B cell (primary cell): ENCODE measurements at regions not wholly inside any gene's neighbourhood (a gene's known extent, or its start where the extent isn't known, plus 50 kb on each side); places are given as distances from the start of the nearest gene placed in this dataset.

Source experiments
- ATAC-seq: fragments of 200-7000 bp; cut with Tn5 transposase; one replicate; pipeline ENCODE4 v1.10.0; 2021; ENCODE audit warnings: low read depth, mild to moderate bottlenecking, moderate number of reproducible peaks, moderate library complexity
- CTCF ChIA-PET: fragments of 350-600 bp; sonication (Branson Sonifier 250); formaldehyde crosslinking; loops from one replicate; lab custom pipeline; 2021; ENCODE audit warnings: antibody characterized with exemption, inconsistent platforms; lab: Charles Lee
- POLR2A ChIA-PET: fragments of 350-600 bp; sonication (Branson Sonifier 250); formaldehyde crosslinking; loops from one replicate; lab custom pipeline; 2021; ENCODE audit warnings: antibody characterized with exemption; lab: Charles Lee
- DNase-seq: peaks from one replicate; pipeline ENCODE4 v3.0.0; 2013
- H2AFZ ChIP-seq: 2 replicates; pipeline ENCODE4 v1.6.1; 2012; ENCODE audit warnings: mild to moderate bottlenecking, low read depth, low read length; ENCODE audit not compliant: insufficient read depth, poor library complexity, severe bottlenecking
- H3K27ac ChIP-seq, 2 donors: 1 replicate in 1 of 2; 2 replicates in 1 of 2; pipeline ENCODE4 v1.5.1; 2012 to 2013; ENCODE audit warnings: low read length in 2 of 2, mild to moderate bottlenecking in 2 of 2, moderate library complexity in 1 of 2
- H3K27me3 ChIP-seq, 4 experiments: fragments of 200-600 bp in 1 of 4; sonication (generic) in 1 of 4; replicated peaks in 1 of 4; 1 replicate in 2 of 4; 2 replicates in 2 of 4; pipeline versions ENCODE4 v1.6.1 to v1.7.0; 2013 to 2016; ENCODE audit warnings: low read length in 3 of 4, mild to moderate bottlenecking in 2 of 4, mixed read lengths in 1 of 4, moderate library complexity in 1 of 4; ENCODE audit not compliant: insufficient read depth in 4 of 4, control insufficient read depth in 3 of 4; ENCODE audit errors: control extremely low read depth in 1 of 4
- H3K36me3 ChIP-seq, 2 experiments: replicated peaks in 1 of 2; 1 replicate in 1 of 2; 2 replicates in 1 of 2; pipeline versions ENCODE4 v1.6.1 to v1.7.1; 2013; ENCODE audit warnings: low read length in 1 of 2; ENCODE audit not compliant: insufficient read depth in 2 of 2, control insufficient read depth in 1 of 2; ENCODE audit errors: control extremely low read depth in 1 of 2, extremely low read depth in 1 of 2
- H3K4me1 ChIP-seq, 2 donors: fragments of 200-600 bp in 1 of 2; sonication (generic) in 1 of 2; 1 replicate in 1 of 2; 2 replicates in 1 of 2; pipeline versions ENCODE4 v1.5.1 to v1.6.1; 2013 to 2017; ENCODE audit warnings: low read length in 2 of 2; ENCODE audit not compliant: control insufficient read depth in 2 of 2, insufficient read depth in 2 of 2
- H3K4me2 ChIP-seq: replicated peaks from 2 replicates; pipeline ENCODE3; 2012; ENCODE audit warnings: mild to moderate bottlenecking, low read depth, low read length; ENCODE audit not compliant: poor library complexity, severe bottlenecking
- H3K4me3 ChIP-seq, 5 experiments: fragments of 200-600 bp in 1 of 5; sonication (generic) in 1 of 5; 1 replicate in 3 of 5; 2 replicates in 2 of 5; pipeline versions ENCODE4 v1.5.1 to v1.7.0; 2011 to 2016; ENCODE audit warnings: low read length in 4 of 5, mild to moderate bottlenecking in 4 of 5, low read depth in 2 of 5, control low read depth in 1 of 5, moderate library complexity in 1 of 5; ENCODE audit not compliant: insufficient read depth in 1 of 5; ENCODE audit errors: control extremely low read depth in 1 of 5, extremely low read depth in 1 of 5
- H3K79me2 ChIP-seq: fragments of 200-600 bp; sonication (generic); one replicate; pipeline ENCODE4 v1.6.0; 2016; ENCODE audit warnings: low read length; ENCODE audit not compliant: control insufficient read depth, insufficient read depth
- H3K9ac ChIP-seq: fragments of 200-600 bp; sonication (generic); 2 replicates; pipeline ENCODE4 v1.6.1; 2017; ENCODE audit warnings: mild to moderate bottlenecking, low read length, moderate library complexity
- H3K9me3 ChIP-seq, 3 donors: one replicate each; pipeline versions ENCODE4 v1.6.1 to v1.7.1; 2013; ENCODE audit warnings: low read length in 2 of 3; ENCODE audit not compliant: control insufficient read depth in 2 of 3, insufficient read depth in 1 of 3; ENCODE audit errors: control extremely low read depth in 1 of 3
- H4K20me1 ChIP-seq: 2 replicates; pipeline ENCODE4 v1.6.0; 2012; ENCODE audit warnings: mild to moderate bottlenecking, low read length; ENCODE audit not compliant: insufficient read depth, control insufficient read depth, poor library complexity, severe bottlenecking
- H3K27ac Mint-ChIP-seq: one replicate; pipeline ENCODE4 v1.8.0; 2021; ENCODE audit warnings: mixed read lengths
- H3K27me3 Mint-ChIP-seq: one replicate; pipeline ENCODE4 v1.8.0; 2021; ENCODE audit warnings: mixed read lengths
- H3K4me1 Mint-ChIP-seq: one replicate; pipeline ENCODE4 v1.8.0; 2021; ENCODE audit warnings: mixed read lengths
- H3K4me3 Mint-ChIP-seq: one replicate; pipeline ENCODE4 v1.8.0; 2021; ENCODE audit warnings: mixed read lengths
- H3K9me3 Mint-ChIP-seq: one replicate; pipeline ENCODE4 v1.8.0; 2022; ENCODE audit warnings: mixed read lengths; ENCODE audit not compliant: insufficient read depth
- CTCF ChIP-seq: fragments of 200-600 bp; IDR thresholded peaks from one replicate; pipeline ENCODE4 v1.8.0; 2022; ENCODE audit warnings: antibody characterized with exemption, mild to moderate bottlenecking
- EZH2 ChIP-seq: IDR thresholded peaks from 2 replicates; pipeline ENCODE4 v1.6.1; 2012; ENCODE audit warnings: borderline replicate concordance, low read depth, mild to moderate bottlenecking, moderate library complexity, low read length; ENCODE audit not compliant: insufficient read depth, poor library complexity, severe bottlenecking
- WGBS: methylation state at CpG from one replicate; pipeline ENCODE4 v1.1.5; 2013; ENCODE audit warnings: missing lambda C conversion rate; ENCODE audit not compliant: insufficient coverage; 5-methylcytosine and 5-hydroxymethylcytosine counted together
- intact Hi-C: fragments of 100-400 bp; cut with micrococcal nuclease; formaldehyde crosslinking; loops from one replicate; pipeline ENCODE4 v1.10.0; 2022

DNA sequence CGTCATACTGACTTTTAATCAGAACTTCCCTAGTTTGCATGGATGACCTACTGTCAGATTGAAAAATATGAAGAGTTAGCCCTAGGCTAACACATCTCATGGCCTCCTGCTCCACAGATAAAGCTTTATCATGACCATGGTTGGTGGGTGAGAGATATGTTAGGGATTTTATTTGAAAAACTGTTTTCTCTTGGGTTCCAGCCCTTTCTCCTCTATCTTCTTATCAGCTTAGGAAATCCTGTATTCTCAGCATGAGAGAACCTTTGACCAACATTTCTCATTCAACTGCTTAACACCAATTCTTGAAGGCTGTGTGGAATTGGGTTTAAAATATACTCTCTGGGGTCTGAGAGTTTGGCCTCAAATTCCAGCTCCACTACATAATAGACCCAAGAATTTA, 1407.0 kb upstream of the CELF4 start:
- ChIA-PET CTCF (no interaction called here), POLR2A (no interaction called here)
- Mint-ChIP-seq H3K27ac (no peak overlapping the region), H3K9me3 (peaks cover 2% of the 10 kb centered on the region), H3K4me1 (no peaks in the 10 kb centered on the region), H3K27me3 (no peaks in the 10 kb centered on the region), H3K4me3 (no peak overlapping the region)
- Histone ChIP-seq H3K4me3 (no peak overlapping the region), H4K20me1 (no peaks in the 10 kb centered on the region), H3K4me1 (no peaks in the 10 kb centered on the region), H3K9me3 (no peaks in the 10 kb centered on the region), H3K36me3 (no peaks in the 10 kb centered on the region), H3K4me2 (no peak overlapping the region), H2AFZ (no peak overlapping the region), H3K27ac (no peak overlapping the region), H3K79me2 (no peaks in the 10 kb centered on the region), H3K9ac (no peak overlapping the region), H3K27me3 (no peaks in the 10 kb centered on the region)
- intact Hi-C loops = no loop called here
- ATAC-seq = no peak
- TF ChIP-seq CTCF (no peak), EZH2 (no peak)
- WGBS = no CpG with 5 or more reads among the region's 1 CpG
- DNase-seq = no peak

GRCh38 chr18:38971881-38972280, 1406.3 kb upstream of the CELF4 start:
- 47% methylated on average over 4 of the region's 7 CpGs for WGBS
- CTCF ChIA-PET = no interaction called here
- POLR2A ChIA-PET = no interaction called here
- H3K27ac ChIP-seq = no peak overlapping the region
- no peaks in the 10 kb centered on the region for H4K20me1 ChIP-seq
- no peaks in the 10 kb centered on the region for H3K27me3 Mint-ChIP-seq
- H3K4me1 ChIP-seq = no peaks in the 10 kb centered on the region
- H3K4me3 Mint-ChIP-seq = no peak overlapping the region
- H3K27me3 ChIP-seq = no peaks in the 10 kb centered on the region
- no peak overlapping the region for H3K9ac ChIP-seq
- no peaks in the 10 kb centered on the region for H3K9me3 ChIP-seq
- ATAC-seq (no peak), DNase-seq (no peak)
- no peak overlapping the region for H3K27ac Mint-ChIP-seq
- no peak overlapping the region for H3K4me3 ChIP-seq
- TF ChIP-seq CTCF (no peak), EZH2 (no peak)
- H3K36me3 ChIP-seq = no peaks in the 10 kb centered on the region
- no peaks in the 10 kb centered on the region for H3K4me1 Mint-ChIP-seq
- H2AFZ ChIP-seq = no peak overlapping the region
- no peak overlapping the region for H3K4me2 ChIP-seq
- intact Hi-C loops = no loop called here
- H3K79me2 ChIP-seq = no peaks in the 10 kb centered on the region
- H3K9me3 Mint-ChIP-seq = peaks cover 2% of the 10 kb centered on the region
